Chondrocyte (in vitro differentiated cells): ENCODE measurements at regions not wholly inside any gene's neighbourhood (a gene's known extent, or its start where the extent isn't known, plus 50 kb on each side); places are given as distances from the start of the nearest gene placed in this dataset.

ENCODE experiments used
- DNase-seq: peaks from one replicate; pipeline ENCODE4 v3.0.0; 2021; ENCODE audit warnings: mixed read lengths, low spot score
- H3K27ac Mint-ChIP-seq: one replicate; pipeline ENCODE4 v1.8.0; 2021; ENCODE audit warnings: mild to moderate bottlenecking, moderate library complexity, mixed read lengths; ENCODE audit not compliant: unreplicated experiment
- H3K27me3 Mint-ChIP-seq: 2 replicates; pipeline ENCODE4 v1.8.0; 2021; ENCODE audit warnings: low read depth, mixed read lengths
- H3K36me3 Mint-ChIP-seq: 2 replicates; pipeline ENCODE4 v1.8.0; 2021; ENCODE audit warnings: low read depth, mixed read lengths
- H3K4me1 Mint-ChIP-seq: 2 replicates; pipeline ENCODE4 v1.8.0; 2021; ENCODE audit warnings: low read depth, mild to moderate bottlenecking, mixed read lengths
- H3K4me3 Mint-ChIP-seq: one replicate; pipeline ENCODE4 v1.8.0; 2021; ENCODE audit warnings: mild to moderate bottlenecking, moderate library complexity, mixed read lengths; ENCODE audit not compliant: unreplicated experiment
- H3K9me3 Mint-ChIP-seq: 2 replicates; pipeline ENCODE4 v1.8.0; 2021; ENCODE audit warnings: low read depth, mixed read lengths
- TF ChIP-seq, protein P1 (sequence below): fragments of 200-600 bp; sonication (generic); IDR thresholded peaks from 2 replicates; pipeline ENCODE4 v1.5.0; 2021; ENCODE audit warnings: antibody characterized with exemption, mild to moderate bottlenecking, moderate library complexity

DNA sequence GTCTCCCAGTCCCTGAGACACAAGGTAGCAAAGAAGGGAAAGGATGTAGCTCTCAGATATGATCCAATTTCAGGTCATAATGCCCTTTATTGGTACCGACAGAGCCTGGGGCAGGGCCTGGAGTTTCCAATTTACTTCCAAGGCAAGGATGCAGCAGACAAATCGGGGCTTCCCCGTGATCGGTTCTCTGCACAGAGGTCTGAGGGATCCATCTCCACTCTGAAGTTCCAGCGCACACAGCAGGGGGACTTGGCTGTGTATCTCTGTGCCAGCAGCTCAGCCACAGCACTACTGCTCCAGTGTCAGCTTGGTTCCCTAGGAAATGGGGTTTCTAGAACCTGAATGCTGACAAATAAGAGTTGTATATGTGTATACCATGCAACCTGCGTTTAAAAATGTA, 74.6 kb upstream of the PRSS58 start:
- no peaks in the 10 kb centered on the region for H3K4me1 Mint-ChIP-seq
- H3K4me3 Mint-ChIP-seq = no peak overlapping the region
- TF ChIP-seq, protein P1, sequence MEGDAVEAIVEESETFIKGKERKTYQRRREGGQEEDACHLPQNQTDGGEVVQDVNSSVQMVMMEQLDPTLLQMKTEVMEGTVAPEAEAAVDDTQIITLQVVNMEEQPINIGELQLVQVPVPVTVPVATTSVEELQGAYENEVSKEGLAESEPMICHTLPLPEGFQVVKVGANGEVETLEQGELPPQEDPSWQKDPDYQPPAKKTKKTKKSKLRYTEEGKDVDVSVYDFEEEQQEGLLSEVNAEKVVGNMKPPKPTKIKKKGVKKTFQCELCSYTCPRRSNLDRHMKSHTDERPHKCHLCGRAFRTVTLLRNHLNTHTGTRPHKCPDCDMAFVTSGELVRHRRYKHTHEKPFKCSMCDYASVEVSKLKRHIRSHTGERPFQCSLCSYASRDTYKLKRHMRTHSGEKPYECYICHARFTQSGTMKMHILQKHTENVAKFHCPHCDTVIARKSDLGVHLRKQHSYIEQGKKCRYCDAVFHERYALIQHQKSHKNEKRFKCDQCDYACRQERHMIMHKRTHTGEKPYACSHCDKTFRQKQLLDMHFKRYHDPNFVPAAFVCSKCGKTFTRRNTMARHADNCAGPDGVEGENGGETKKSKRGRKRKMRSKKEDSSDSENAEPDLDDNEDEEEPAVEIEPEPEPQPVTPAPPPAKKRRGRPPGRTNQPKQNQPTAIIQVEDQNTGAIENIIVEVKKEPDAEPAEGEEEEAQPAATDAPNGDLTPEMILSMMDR = no peak
- H3K27me3 Mint-ChIP-seq = peaks cover 19% of the 10 kb centered on the region
- no peaks in the 10 kb centered on the region for H3K36me3 Mint-ChIP-seq
- DNase-seq = no peak
- no peaks in the 10 kb centered on the region for H3K9me3 Mint-ChIP-seq
- H3K27ac Mint-ChIP-seq = no peak overlapping the region

- no peak for DNase-seq
- TF ChIP-seq, protein P1 = no peak
- no peaks in the 10 kb centered on the region for H3K36me3 Mint-ChIP-seq
- H3K9me3 Mint-ChIP-seq = no peaks in the 10 kb centered on the region
- no peak overlapping the region for H3K27ac Mint-ChIP-seq
- H3K27me3 Mint-ChIP-seq = peaks cover 15% of the 10 kb centered on the region
- H3K4me3 Mint-ChIP-seq = no peak overlapping the region
- no peaks in the 10 kb centered on the region for H3K4me1 Mint-ChIP-seq
Measured at GRCh38 chr7:142331941-142332340, 74.1 kb upstream of the PRSS58 start.

DNA sequence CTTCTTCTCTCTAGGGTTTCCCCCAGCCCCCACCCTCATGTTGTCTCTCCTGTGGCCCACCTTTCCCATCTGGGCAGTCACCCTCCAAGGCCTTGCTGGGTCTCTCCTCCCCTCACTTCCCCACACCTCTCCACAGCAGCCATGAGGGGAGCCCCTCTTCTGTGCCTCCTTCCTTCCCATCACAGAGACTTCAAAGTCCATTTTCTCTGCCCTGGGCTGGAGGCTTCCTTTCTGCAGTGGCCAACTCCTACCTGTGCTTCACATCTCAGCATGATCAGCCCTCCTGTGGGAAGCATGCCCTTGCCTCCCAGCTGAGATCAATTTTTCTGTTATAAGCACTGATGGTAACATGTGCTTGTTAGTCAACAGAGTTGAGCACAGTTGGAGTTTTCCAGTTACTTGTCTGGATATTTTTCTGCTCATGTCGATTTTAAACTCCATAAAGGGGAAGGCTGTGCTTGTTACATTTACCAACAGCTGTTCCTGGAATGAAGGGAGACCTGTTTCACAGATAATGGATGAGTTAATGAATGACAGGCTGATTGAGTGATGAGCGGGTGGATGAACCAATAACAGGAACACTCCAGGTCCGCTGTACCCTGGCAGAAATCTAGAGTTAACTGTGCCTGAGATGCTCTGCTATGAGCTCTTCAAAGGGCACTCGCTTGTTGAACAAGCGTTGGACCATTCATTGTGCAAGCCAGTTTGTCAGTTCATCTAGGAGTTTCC, 71.4 kb upstream of the PRSS58 start:
- Mint-ChIP-seq H3K27ac (no peak overlapping the region), H3K36me3 (no peaks in the 10 kb centered on the region), H3K4me1 (peaks cover 4% of the 10 kb centered on the region), H3K27me3 (peaks cover 16% of the 10 kb centered on the region), H3K4me3 (no peak overlapping the region), H3K9me3 (no peaks in the 10 kb centered on the region)
- DNase-seq = no peak
- TF ChIP-seq, protein P1 = no peak

GRCh38 chr7:142328551-142328950, 70.7 kb upstream of the PRSS58 start:
- Mint-ChIP-seq H3K27me3 (peaks cover 15% of the 10 kb centered on the region), H3K9me3 (no peaks in the 10 kb centered on the region), H3K4me1 (peaks cover 4% of the 10 kb centered on the region), H3K27ac (no peak overlapping the region), H3K36me3 (no peaks in the 10 kb centered on the region), H3K4me3 (no peak overlapping the region)
- TF ChIP-seq, protein P1 = no peak
- DNase-seq = no peak

DNA sequence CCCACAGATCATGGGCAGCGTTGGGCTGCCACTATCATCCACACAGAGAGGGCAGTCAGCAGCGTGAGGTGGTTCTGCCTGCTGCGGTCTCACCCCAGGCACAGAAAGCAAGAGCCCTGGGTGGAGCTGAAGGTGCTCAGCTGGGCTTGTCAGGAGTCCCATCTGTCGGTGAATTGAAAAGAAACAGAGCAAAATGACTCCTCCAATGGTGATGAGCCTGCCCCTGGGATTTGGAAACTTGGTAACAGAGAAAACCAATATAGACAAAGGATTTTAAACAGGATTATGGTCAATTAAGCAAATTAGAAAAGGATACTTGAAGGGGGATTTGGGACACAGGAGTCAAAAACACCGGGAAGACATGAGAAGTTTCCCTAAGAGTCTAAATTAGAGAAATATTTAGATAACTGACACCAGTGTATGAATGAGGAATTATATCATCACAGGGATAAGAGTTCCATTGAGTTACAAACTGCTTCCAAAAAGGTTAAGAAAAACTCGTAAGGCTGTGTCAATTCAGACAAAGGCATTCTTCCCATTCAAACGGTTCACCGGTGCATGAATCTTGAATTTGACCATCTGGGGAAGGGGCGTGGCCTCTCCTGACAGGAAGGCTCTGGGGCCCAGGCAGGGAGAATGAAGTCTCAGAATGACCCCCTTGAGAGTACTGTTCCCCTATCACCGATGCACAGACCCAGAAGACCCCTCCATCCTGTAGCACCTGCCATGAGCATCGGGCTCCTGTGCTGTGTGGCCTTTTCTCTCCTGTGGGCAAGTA, 70.0 kb upstream of the PRSS58 start:
- TF ChIP-seq, protein P1 = no peak
- H3K27me3 Mint-ChIP-seq = peaks cover 15% of the 10 kb centered on the region
- H3K4me3 Mint-ChIP-seq = no peak overlapping the region
- no peak for DNase-seq
- no peak overlapping the region for H3K27ac Mint-ChIP-seq
- H3K9me3 Mint-ChIP-seq = no peaks in the 10 kb centered on the region
- no peaks in the 10 kb centered on the region for H3K36me3 Mint-ChIP-seq
- H3K4me1 Mint-ChIP-seq = peaks cover 4% of the 10 kb centered on the region
